ENCODE measurements at regions not wholly inside any gene's neighbourhood (a gene's known extent, or its start where the extent isn't known, plus 50 kb on each side); places are given as distances from the start of the nearest gene placed in this dataset.
A peak's percentile ranks its signal among the peaks of the same experiment; 100 is the strongest.
"Not testable (repeated sequence)": the region's sequence is repeated elsewhere in the genome, so short reads cannot be mapped to it uniquely, and the experiment has no call there.

DNA sequence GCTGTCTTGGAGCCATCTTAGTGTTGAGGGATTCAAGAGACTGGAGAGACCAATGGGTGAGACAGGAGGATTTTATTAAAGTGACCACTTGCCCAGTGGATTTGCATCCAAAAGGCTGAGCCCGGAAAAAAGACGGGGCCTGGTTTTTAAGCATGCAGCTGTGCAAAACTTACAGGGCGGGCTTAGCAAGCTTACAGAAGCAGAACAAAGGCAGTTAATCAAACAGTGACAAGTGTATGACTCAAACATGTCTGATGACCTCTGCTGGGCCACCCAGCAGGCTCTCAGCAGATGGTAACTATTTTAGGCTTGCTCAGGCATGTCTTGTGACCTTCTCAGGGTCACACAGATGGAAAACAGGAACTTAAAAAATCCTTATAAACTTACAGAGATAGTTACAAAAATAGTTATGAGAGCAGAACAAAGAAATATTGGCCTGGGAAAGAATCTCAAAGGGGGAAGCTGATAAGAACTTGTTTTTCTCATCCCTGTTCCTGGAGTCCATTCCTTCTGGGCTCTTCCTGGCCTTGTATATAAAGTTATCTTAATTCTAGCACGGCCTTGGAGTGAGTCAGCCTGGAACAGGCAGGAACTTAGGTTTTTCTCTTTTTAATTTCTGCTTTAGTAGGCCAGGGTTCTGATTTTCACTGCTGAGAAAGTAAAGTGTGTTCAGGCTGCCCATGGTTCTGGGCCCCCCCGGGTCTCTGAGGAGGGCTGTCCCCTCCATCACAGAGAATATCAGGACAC, 141.3 kb downstream of the CCDC74A start:
- H3K4me3 Mint-ChIP-seq; H3K36me3 ChIP-seq (ENCODE audit: control insufficient read depth in 2 of 3, insufficient read depth in 3 of 3, low read length in 3 of 3); H3K27me3 ChIP-seq (ENCODE audit: control insufficient read depth in 2 of 2, insufficient read depth in 2 of 2, low read length in 2 of 2); POLR2A ChIA-PET; ATAC-seq; intact Hi-C loops (cut with micrococcal nuclease); H3K4me1 ChIP-seq (ENCODE audit: control insufficient read depth in 2 of 2, insufficient read depth in 2 of 2, low read length in 2 of 2); H3K4me3 ChIP-seq (ENCODE audit: low read length); H3K4me1 Mint-ChIP-seq; H3K9me3 Mint-ChIP-seq; H3K27ac Mint-ChIP-seq; CTCF ChIA-PET; H3K36me3 Mint-ChIP-seq; H3K27ac ChIP-seq (ENCODE audit: low read depth, low read length); H3K9me3 ChIP-seq (ENCODE audit: control insufficient read depth in 2 of 3, low read length in 3 of 3); DNase-seq: not testable (repeated sequence)
- H3K27me3 Mint-ChIP-seq: peaks cover 13 to 41% (median 21%) of the 10 kb centered on the region in 5 donors

GRCh38 chr2:131671841-131672470, 144.3 kb downstream of the CCDC74A start:
- H3K36me3 ChIP-seq (ENCODE audit: control insufficient read depth in 2 of 3, insufficient read depth in 3 of 3, low read length in 3 of 3); H3K9me3 Mint-ChIP-seq; H3K4me3 ChIP-seq (ENCODE audit: low read length); H3K27ac Mint-ChIP-seq; H3K4me1 Mint-ChIP-seq; H3K9me3 ChIP-seq (ENCODE audit: control insufficient read depth in 2 of 3, low read length in 3 of 3); ATAC-seq; H3K27ac ChIP-seq (ENCODE audit: low read depth, low read length); H3K27me3 ChIP-seq (ENCODE audit: control insufficient read depth in 2 of 2, insufficient read depth in 2 of 2, low read length in 2 of 2); H3K4me1 ChIP-seq (ENCODE audit: control insufficient read depth in 2 of 2, insufficient read depth in 2 of 2, low read length in 2 of 2); DNase-seq; H3K36me3 Mint-ChIP-seq; POLR2A ChIA-PET: not testable (repeated sequence)
- peak overlapping the region in 6 of 10 donors; percentile 38 to 76 (median 70) for H3K4me3 Mint-ChIP-seq
- CTCF ChIA-PET: interaction anchor here (0.6 to 2.5 kb wide), 9 partner anchors 10 to 521 kb away, joined by 3 to 17 read pairs (median 4); no protein-coding TSS in a partner anchor
- H3K27me3 Mint-ChIP-seq: peaks cover 16 to 52% (median 33%) of the 10 kb centered on the region in 5 donors
- intact Hi-C loops (cut with micrococcal nuclease): loop anchor here (1.0 to 10.0 kb wide), 5 partner anchors 147 to 518 kb away; partner anchors contain the start of genes CCDC74A (in 1 of the 2) and MZT2A (in 1 of the 2)

- CTCF ChIA-PET: interaction anchor here (0.6 to 2.5 kb wide), 11 partner anchors 9 to 522 kb away, joined by 3 to 17 read pairs (median 4); no protein-coding TSS in a partner anchor
- H3K36me3 ChIP-seq (ENCODE audit: control insufficient read depth in 2 of 3, insufficient read depth in 3 of 3, low read length in 3 of 3); H3K4me1 Mint-ChIP-seq; H3K9me3 ChIP-seq (ENCODE audit: control insufficient read depth in 2 of 3, low read length in 3 of 3); H3K27ac ChIP-seq (ENCODE audit: low read depth, low read length); H3K27ac Mint-ChIP-seq; H3K9me3 Mint-ChIP-seq; POLR2A ChIA-PET; H3K36me3 Mint-ChIP-seq; H3K4me1 ChIP-seq (ENCODE audit: control insufficient read depth in 2 of 2, insufficient read depth in 2 of 2, low read length in 2 of 2); H3K27me3 ChIP-seq (ENCODE audit: control insufficient read depth in 2 of 2, insufficient read depth in 2 of 2, low read length in 2 of 2): not testable (repeated sequence)
- H3K4me3 Mint-ChIP-seq: peak overlapping the region; percentile 25 to 76 (median 72)
- ATAC-seq (peak; percentile 96), DNase-seq (peak; percentile 44 to 73 (median 62))
- peaks cover 16 to 59% (median 33%) of the 10 kb centered on the region in 5 donors for H3K27me3 Mint-ChIP-seq
- H3K4me3 ChIP-seq (ENCODE audit: low read length): peak overlapping the region; percentile 47
- intact Hi-C loops (cut with micrococcal nuclease): loop anchor here (1.0 to 10.0 kb wide), 5 partner anchors 148 to 518 kb away; partner anchors contain the start of genes CCDC74A (in 1 of the 2) and MZT2A (in 1 of the 2)
These were observed 145.0 kb downstream of the CCDC74A start for GRCh38 chr2:131672471-131673399.

- Mint-ChIP-seq H3K36me3 (no peaks in the 10 kb centered on the region), H3K27ac (peak overlapping the region in 1 of 9 donors; percentile 67), H3K4me3 (peak overlapping the region; percentile 1 to 76 (median 72)), H3K27me3 (peaks cover 16 to 58% (median 31%) of the 10 kb centered on the region in 5 donors), H3K4me1 (peaks cover 0 to 6% (median 4%) of the 10 kb centered on the region in 7 donors), H3K9me3 (peaks cover 0 to 3% (median 0%) of the 10 kb centered on the region in 11 donors)
- ATAC-seq: peak; percentile 77
- CTCF ChIA-PET: interaction anchor here (0.7 to 2.5 kb wide), 9 partner anchors 9 to 520 kb away, joined by 3 to 17 read pairs (median 4); no protein-coding TSS in a partner anchor
- H3K4me1 ChIP-seq (ENCODE audit: control insufficient read depth in 2 of 2, insufficient read depth in 2 of 2, low read length in 2 of 2): peaks cover 2 to 6% of the 10 kb centered on the region in 2 donors
- H3K9me3 ChIP-seq (ENCODE audit: control insufficient read depth in 2 of 3, low read length in 3 of 3): no peaks in the 10 kb centered on the region
- H3K36me3 ChIP-seq (ENCODE audit: control insufficient read depth in 2 of 3, insufficient read depth in 3 of 3, low read length in 3 of 3): no peaks in the 10 kb centered on the region
- H3K27ac ChIP-seq (ENCODE audit: low read depth, low read length): no peak overlapping the region
- no peaks in the 10 kb centered on the region for H3K27me3 ChIP-seq (ENCODE audit: control insufficient read depth in 2 of 2, insufficient read depth in 2 of 2, low read length in 2 of 2)
- peak in 8 of 9 donors; percentile 38 to 69 (median 47) for DNase-seq
- POLR2A ChIA-PET: interaction anchor here (1.1 kb wide), 1 partner anchor 8 kb away, joined by 3 read pairs; no protein-coding TSS in a partner anchor
- peak overlapping the region; percentile 47 for H3K4me3 ChIP-seq (ENCODE audit: low read length)
- intact Hi-C loops (cut with micrococcal nuclease): loop anchor here (1.0 to 10.0 kb wide), 5 partner anchors 9 to 474 kb away; partner anchors contain the start of gene CCDC74A (in 1 of the 2)
These were observed 145.9 kb downstream of the CCDC74A start for GRCh38 chr2:131673400-131674173.

DNA sequence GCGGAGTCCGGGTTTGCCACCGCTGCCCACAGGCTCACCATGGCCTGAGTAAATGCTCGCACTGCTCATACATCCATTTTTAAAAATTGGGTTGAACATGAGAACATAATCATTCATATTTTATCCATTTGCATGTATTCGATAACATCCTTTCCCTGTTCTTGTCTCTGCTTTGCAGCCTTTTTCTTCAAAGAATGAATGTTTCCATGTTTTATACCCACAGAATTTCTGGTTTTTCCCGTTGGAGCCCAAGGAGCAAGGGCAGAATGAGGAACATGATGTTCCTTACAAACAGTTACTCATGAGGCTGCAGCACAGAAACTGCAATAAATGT, 146.5 kb downstream of the CCDC74A start:
- POLR2A ChIA-PET: interaction anchor here (1.1 kb wide), 1 partner anchor 8 kb away, joined by 3 read pairs; no protein-coding TSS in a partner anchor

More for the DNA sequence above, 146.5 kb downstream of the CCDC74A start:
- Histone ChIP-seq H3K9me3 (ENCODE audit: control insufficient read depth in 2 of 3, low read length in 3 of 3) (no peaks in the 10 kb centered on the region), H3K4me1 (ENCODE audit: control insufficient read depth in 2 of 2, insufficient read depth in 2 of 2, low read length in 2 of 2) (peaks cover 2 to 6% of the 10 kb centered on the region in 2 donors), H3K27ac (ENCODE audit: low read depth, low read length) (no peak overlapping the region), H3K36me3 (ENCODE audit: control insufficient read depth in 2 of 3, insufficient read depth in 3 of 3, low read length in 3 of 3) (no peaks in the 10 kb centered on the region), H3K27me3 (ENCODE audit: control insufficient read depth in 2 of 2, insufficient read depth in 2 of 2, low read length in 2 of 2) (no peaks in the 10 kb centered on the region), H3K4me3 (ENCODE audit: low read length) (peak overlapping the region; percentile 47)
- Mint-ChIP-seq H3K9me3 (no peaks in the 10 kb centered on the region), H3K27ac (peak overlapping the region in 1 of 9 donors; percentile 67), H3K4me3 (peak overlapping the region in 9 of 10 donors; percentile 37 to 76 (median 73)), H3K4me1 (peaks cover 0 to 6% (median 4%) of the 10 kb centered on the region in 7 donors), H3K27me3 (peaks cover 16 to 58% (median 31%) of the 10 kb centered on the region in 5 donors), H3K36me3 (no peaks in the 10 kb centered on the region)
- ATAC-seq: no peak
- CTCF ChIA-PET: interaction anchor here (0.7 to 2.5 kb wide), 6 partner anchors 8 to 521 kb away, joined by 3 to 17 read pairs (median 7); no protein-coding TSS in a partner anchor
- DNase-seq: no peak
- intact Hi-C loops (cut with micrococcal nuclease): loop anchor here (1.0 to 10.0 kb wide), 5 partner anchors 8 to 473 kb away; partner anchors contain the start of gene CCDC74A (in 1 of the 2)

Measured in naive thymus-derived CD4-positive, alpha-beta T cell (primary cell).